ENCODE measurements at regions not wholly inside any gene's neighbourhood (a gene's known extent, or its start where the extent isn't known, plus 50 kb on each side); places are given as distances from the start of the nearest gene placed in this dataset.

DNA sequence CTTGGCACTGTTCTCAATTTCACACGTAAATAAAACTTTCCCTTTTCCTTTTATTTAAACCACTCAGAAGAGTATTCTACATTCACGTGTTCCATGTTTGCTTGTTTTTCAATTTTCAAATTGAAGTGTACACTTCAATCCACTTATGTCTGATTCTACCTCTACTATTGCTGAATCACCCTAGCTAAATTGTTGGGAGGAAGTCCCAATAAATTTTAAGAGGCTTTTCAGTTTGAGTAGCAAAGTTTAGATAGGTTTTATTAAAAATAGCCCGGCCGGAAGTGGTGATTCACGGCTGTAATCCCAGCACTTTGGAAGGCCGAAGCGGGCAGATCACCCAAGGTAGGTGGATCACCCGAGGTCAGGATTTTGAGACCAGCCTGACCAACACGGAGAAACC is 1414.7 kb upstream of the CELF2 start (continued):
- TF ChIP-seq, protein P1, sequence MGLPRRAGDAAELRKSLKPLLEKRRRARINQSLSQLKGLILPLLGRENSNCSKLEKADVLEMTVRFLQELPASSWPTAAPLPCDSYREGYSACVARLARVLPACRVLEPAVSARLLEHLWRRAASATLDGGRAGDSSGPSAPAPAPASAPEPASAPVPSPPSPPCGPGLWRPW (IDR thresholded peaks at IDR 0.05) = no peak
- TF ChIP-seq POLR2A (IDR thresholded peaks at IDR 0.05; ENCODE audit: low read length) = no peak
- TF ChIP-seq ZNF302 (CRISPR knock-in tag; IDR thresholded peaks at IDR 0.05) = no peak
- TF ChIP-seq ZC3H11A (IDR thresholded peaks at IDR 0.05) = no peak
- no peak for TF ChIP-seq PHF8 (IDR thresholded peaks at IDR 0.05; ENCODE audit: borderline replicate concordance, low read depth)
- TF ChIP-seq TFCP2L1 (CRISPR knock-in tag; IDR thresholded peaks at IDR 0.05) = no peak

DNA sequence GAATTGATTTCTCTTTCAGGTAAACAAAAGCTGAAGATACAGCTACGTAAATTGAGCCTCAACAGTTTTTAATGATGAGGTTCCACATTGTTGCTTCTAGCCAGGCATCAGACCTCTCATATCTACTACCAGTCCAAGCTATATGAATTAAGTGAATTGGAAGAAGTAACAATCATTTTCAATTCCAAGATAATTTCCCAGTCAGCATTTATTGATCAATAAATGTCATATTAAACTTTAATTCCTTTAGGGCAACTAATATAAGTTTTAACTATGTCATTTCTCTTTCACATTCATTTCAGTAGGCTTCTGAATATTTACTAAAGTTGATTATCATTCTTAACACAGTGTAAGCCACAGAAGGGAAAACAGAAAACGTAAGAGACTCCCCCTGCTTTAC is 1413.7 kb upstream of the CELF2 start:
- WGBS (ENCODE audit: missing lambda C conversion rate) = 23% methylated on average over 2 of the region's 2 CpGs
- Histone ChIP-seq H3K4me2 (no peak overlapping the region), H3K27ac (no peak overlapping the region), H3K4me3 (no peak overlapping the region), H3K4me1 (no peaks in the 10 kb centered on the region), H3K9me3 (no peaks in the 10 kb centered on the region)
- CTCF ChIA-PET = no interaction called here
- no peak for DNase-seq (ENCODE audit: low read depth in 1 of 2, low spot score in 1 of 2)
- no peak for ATAC-seq
- POLR2A ChIA-PET = no interaction called here
- TF ChIP-seq, protein P2, sequence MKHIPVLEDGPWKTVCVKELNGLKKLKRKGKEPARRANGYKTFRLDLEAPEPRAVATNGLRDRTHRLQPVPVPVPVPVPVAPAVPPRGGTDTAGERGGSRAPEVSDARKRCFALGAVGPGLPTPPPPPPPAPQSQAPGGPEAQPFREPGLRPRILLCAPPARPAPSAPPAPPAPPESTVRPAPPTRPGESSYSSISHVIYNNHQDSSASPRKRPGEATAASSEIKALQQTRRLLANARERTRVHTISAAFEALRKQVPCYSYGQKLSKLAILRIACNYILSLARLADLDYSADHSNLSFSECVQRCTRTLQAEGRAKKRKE (CRISPR knock-in tag; IDR thresholded peaks at IDR 0.05; ENCODE audit: low read depth) = no peak
- peak; percentile 64 for TF ChIP-seq MAFK (IDR thresholded peaks at IDR 0.05; ENCODE audit: partially characterized antibody)
- FAIRE-seq = no peak

DNA sequence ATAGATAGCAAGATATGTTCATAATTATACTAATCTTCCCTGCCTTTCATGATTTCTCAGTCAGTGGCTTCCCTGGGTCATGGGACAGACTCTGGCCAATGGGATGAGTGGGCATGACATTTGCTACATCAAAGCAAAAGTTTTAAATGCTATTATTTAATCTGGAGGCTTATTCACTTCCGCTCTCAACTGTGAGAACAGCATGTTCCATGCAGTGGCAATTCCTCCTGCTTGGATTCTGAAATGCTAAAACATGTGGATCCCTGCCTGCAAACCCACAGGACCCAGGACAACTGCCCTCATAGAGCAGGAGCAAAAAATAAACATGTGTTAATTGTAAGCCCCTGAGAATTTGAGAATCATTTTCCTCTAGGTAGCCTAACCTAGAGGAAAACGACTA is 1412.4 kb upstream of the CELF2 start:
- H3K4me2 ChIP-seq = no peak overlapping the region
- ChIA-PET CTCF (no interaction called here), POLR2A (no interaction called here)
- H3K4me1 ChIP-seq = no peaks in the 10 kb centered on the region
- WGBS (ENCODE audit: missing lambda C conversion rate) = 28% methylated on average over 2 of the region's 2 CpGs
- DNase-seq (ENCODE audit: low read depth in 1 of 2, low spot score in 1 of 2) (no peak), ATAC-seq (no peak), FAIRE-seq (no peak)
- TF ChIP-seq HDAC2 (IDR thresholded peaks at IDR 0.05) (no peak), GATA3 (IDR thresholded peaks at IDR 0.05; ENCODE audit: borderline replicate concordance) (no peak), JUN (IDR thresholded peaks at IDR 0.05) (no peak), RCOR1 (IDR thresholded peaks at IDR 0.05; ENCODE audit: low read depth, low read length) (no peak)
- TF ChIP-seq, protein P3, sequence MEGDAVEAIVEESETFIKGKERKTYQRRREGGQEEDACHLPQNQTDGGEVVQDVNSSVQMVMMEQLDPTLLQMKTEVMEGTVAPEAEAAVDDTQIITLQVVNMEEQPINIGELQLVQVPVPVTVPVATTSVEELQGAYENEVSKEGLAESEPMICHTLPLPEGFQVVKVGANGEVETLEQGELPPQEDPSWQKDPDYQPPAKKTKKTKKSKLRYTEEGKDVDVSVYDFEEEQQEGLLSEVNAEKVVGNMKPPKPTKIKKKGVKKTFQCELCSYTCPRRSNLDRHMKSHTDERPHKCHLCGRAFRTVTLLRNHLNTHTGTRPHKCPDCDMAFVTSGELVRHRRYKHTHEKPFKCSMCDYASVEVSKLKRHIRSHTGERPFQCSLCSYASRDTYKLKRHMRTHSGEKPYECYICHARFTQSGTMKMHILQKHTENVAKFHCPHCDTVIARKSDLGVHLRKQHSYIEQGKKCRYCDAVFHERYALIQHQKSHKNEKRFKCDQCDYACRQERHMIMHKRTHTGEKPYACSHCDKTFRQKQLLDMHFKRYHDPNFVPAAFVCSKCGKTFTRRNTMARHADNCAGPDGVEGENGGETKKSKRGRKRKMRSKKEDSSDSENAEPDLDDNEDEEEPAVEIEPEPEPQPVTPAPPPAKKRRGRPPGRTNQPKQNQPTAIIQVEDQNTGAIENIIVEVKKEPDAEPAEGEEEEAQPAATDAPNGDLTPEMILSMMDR (IDR thresholded peaks at IDR 0.05) = no peak
- TF ChIP-seq, protein P4, sequence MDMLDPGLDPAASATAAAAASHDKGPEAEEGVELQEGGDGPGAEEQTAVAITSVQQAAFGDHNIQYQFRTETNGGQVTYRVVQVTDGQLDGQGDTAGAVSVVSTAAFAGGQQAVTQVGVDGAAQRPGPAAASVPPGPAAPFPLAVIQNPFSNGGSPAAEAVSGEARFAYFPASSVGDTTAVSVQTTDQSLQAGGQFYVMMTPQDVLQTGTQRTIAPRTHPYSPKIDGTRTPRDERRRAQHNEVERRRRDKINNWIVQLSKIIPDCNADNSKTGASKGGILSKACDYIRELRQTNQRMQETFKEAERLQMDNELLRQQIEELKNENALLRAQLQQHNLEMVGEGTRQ (IDR thresholded peaks at IDR 0.05) = no peak
- H3K4me3 ChIP-seq = no peak overlapping the region
- H3K9me3 ChIP-seq = no peaks in the 10 kb centered on the region
- H3K27ac ChIP-seq = no peak overlapping the region

DNA sequence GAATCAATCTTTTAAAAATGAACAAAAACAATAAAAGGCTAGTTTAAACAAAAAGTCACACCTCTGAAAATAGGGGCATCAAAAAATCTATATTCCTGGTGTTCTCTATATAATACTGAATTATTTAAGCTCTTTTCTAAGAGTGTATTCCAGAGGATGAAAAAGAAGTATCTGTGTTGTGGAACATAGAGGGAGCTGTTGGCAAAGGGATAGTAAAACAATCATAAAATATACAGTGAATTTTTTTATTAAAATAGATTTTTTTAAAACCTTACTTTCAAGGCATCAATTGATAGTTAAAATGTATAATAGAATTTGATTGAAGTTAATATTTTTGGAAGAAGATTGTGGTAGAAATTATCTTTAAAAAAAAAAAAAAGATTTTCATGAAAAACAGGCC is 1409.1 kb upstream of the CELF2 start:
- no peak for FAIRE-seq
- no peak for TF ChIP-seq RNF2 (IDR thresholded peaks at IDR 0.05; ENCODE audit: borderline replicate concordance, low read depth)
- peak in 1 of 2 experiments; percentile 13; a peak in 1 of 5 replicates for TF ChIP-seq RAD21 (conservative IDR thresholded peaks at IDR 0.05 in 1 of 2, IDR thresholded peaks at IDR 0.05 in 1 of 2)
- DNase-seq (ENCODE audit: low read depth in 1 of 2, low spot score in 1 of 2) = no peak
- no peak overlapping the region for H3K4me2 ChIP-seq
- no peak overlapping the region for H3K4me3 ChIP-seq
- CTCF ChIA-PET = no interaction called here
- no peak overlapping the region for H3K27ac ChIP-seq
- no peaks in the 10 kb centered on the region for H3K9me3 ChIP-seq
- ATAC-seq = no peak
- POLR2A ChIA-PET = no interaction called here
- H3K4me1 ChIP-seq = no peaks in the 10 kb centered on the region
